Spleen (tissue), 11 donors: ENCODE measurements at regions not wholly inside any gene's neighbourhood (a gene's known extent, or its start where the extent isn't known, plus 50 kb on each side); places are given as distances from the start of the nearest gene placed in this dataset.
"Not testable (repeated sequence)": the region's sequence is repeated elsewhere in the genome, so short reads cannot be mapped to it uniquely, and the experiment has no call there.

ENCODE experiments used
- DNase-seq: peaks from one replicate; pipeline ENCODE4 v3.0.0-alpha.2; 2020
- H3K27ac ChIP-seq, 8 donors: fragments of 200-600 bp; sonication (generic) in 7 of 8; 1 replicate in 4 of 8; 2 replicates in 4 of 8; pipeline versions ENCODE4 v1.5.0 to v1.8.0; 2016 to 2021; ENCODE audit warnings: inconsistent platforms in 4 of 8, mild to moderate bottlenecking in 4 of 8, moderate library complexity in 1 of 8
- H3K27me3 ChIP-seq, 7 donors: fragments of 200-600 bp; sonication (generic) in 6 of 7; replicated peaks in 1 of 7; 1 replicate in 4 of 7; 2 replicates in 3 of 7; pipeline versions ENCODE4 v1.5.0 to v1.8.0; 2016 to 2021; ENCODE audit warnings: inconsistent platforms in 3 of 7, mild to moderate bottlenecking in 1 of 7
- H3K36me3 ChIP-seq, 6 donors: fragments of 200-600 bp; sonication (generic) in 5 of 6; 1 replicate in 4 of 6; 2 replicates in 2 of 6; pipeline versions ENCODE4 v1.5.0 to v1.8.0; 2016 to 2021; ENCODE audit warnings: inconsistent platforms in 2 of 6
- H3K4me1 ChIP-seq, 6 donors: fragments of 200-600 bp; sonication (generic) in 5 of 6; 1 replicate in 3 of 6; 2 replicates in 3 of 6; pipeline versions ENCODE4 v1.5.0 to v1.8.0; 2016 to 2021; ENCODE audit warnings: inconsistent platforms in 3 of 6
- H3K4me3 ChIP-seq, 8 donors: fragments of 200-600 bp; sonication (generic) in 7 of 8; 1 replicate in 4 of 8; 2 replicates in 4 of 8; pipeline versions ENCODE4 v1.5.0 to v1.8.0; 2016 to 2021; ENCODE audit warnings: inconsistent platforms in 4 of 8, mild to moderate bottlenecking in 4 of 8, moderate library complexity in 2 of 8
- H3K9me3 ChIP-seq, 8 donors: fragments of 200-600 bp; sonication (generic) in 7 of 8; 1 replicate in 4 of 8; 2 replicates in 4 of 8; pipeline versions ENCODE4 v1.5.0 to v1.8.0; 2016 to 2021; ENCODE audit warnings: inconsistent platforms in 4 of 8
- POLR2A ChIP-seq, 3 donors: fragments of 450-650 bp; IDR thresholded peaks; one replicate each; pipeline ENCODE4 v1.5.1; 2017; ENCODE audit warnings: antibody characterized with exemption in 3 of 3, mild to moderate bottlenecking in 1 of 3
- POLR2AphosphoS5 ChIP-seq, 3 donors: sonication (generic); formaldehyde crosslinking; IDR thresholded peaks; one replicate each; pipeline ENCODE4 v1.5.1; 2017; ENCODE audit warnings: antibody characterized with exemption in 3 of 3
- WGBS, 5 donors: extraction: QIAGEN DNeasy Blood & Tissue Kit in 3 of 5; methylation state at CpG; one replicate each; pipeline versions ENCODE4 v1.1.5 to v1.1.7; 2013 to 2018; 5-methylcytosine and 5-hydroxymethylcytosine counted together
- intact Hi-C: fragments of 100-400 bp; cut with DNase I; formaldehyde crosslinking; loops from one replicate; pipeline ENCODE4 v1.15.0; 2023; ENCODE audit warnings: low total_unique reads
- TF ChIP-seq, protein P1 (sequence below), 11 experiments: fragments of 200-600 bp in 7 of 11; fragments of 450-650 bp in 4 of 11; sonication (generic) in 4 of 11; IDR thresholded peaks in 8 of 11; conservative IDR thresholded peaks in 3 of 11; 1 replicate in 7 of 11; 2 replicates in 4 of 11; pipeline versions ENCODE4 v1.4.0 to v1.8.0; 2016 to 2021; ENCODE audit warnings: antibody characterized with exemption in 11 of 11, inconsistent platforms in 4 of 11, mild to moderate bottlenecking in 1 of 11
- donor health status: healthy with polysubstance abuse.
- donor health status: DM: no; HTN: no; CAD: no; lungs with moderate emphysema.
- donor health status: DM: no; HTN: no; CAD: no.
- donor health status: Bipolar disorder and iron deficiency.
- donor health status: healthy.
- donor health status: DM: no; HTN: no; CAD: no.
- donor health status: DM: yes; HTN: yes; CAD: no.

DNA sequence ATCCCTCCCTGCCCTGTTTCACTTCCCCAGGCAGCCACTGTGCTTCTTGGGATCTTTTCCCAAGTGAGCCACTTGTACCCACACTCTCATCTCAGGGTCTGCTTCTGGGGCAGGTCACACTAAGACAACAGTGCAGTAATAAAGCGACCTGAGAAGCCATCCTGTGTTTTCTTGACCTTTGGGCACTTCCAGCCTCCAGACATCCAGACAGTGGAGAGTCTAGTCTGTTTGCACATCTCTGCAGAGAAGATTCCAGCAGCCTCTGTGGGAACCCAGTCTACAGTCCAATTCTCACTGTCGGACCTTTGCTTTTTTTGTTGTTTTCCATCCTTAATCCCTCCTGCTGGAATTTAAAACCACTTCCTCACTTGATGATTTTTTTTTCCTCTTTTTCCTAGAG, 50.3 kb upstream of the ATP6AP2 start:
- intact Hi-C loops: no loop called here
- Histone ChIP-seq H3K36me3 (no peaks in the 10 kb centered on the region), H3K27me3 (peaks cover 0 to 48% (median 0%) of the 10 kb centered on the region in 7 donors), H3K9me3 (no peaks in the 10 kb centered on the region), H3K27ac (no peak overlapping the region), H3K4me3 (no peak overlapping the region), H3K4me1 (no peaks in the 10 kb centered on the region)
- WGBS, 5 donors: 78 to 95% (median 83%) methylated on average over 2 of the region's 2 CpGs
- no peak for DNase-seq
- TF ChIP-seq POLR2A (IDR thresholded peaks at IDR 0.05): no peak
- TF ChIP-seq, protein P1, sequence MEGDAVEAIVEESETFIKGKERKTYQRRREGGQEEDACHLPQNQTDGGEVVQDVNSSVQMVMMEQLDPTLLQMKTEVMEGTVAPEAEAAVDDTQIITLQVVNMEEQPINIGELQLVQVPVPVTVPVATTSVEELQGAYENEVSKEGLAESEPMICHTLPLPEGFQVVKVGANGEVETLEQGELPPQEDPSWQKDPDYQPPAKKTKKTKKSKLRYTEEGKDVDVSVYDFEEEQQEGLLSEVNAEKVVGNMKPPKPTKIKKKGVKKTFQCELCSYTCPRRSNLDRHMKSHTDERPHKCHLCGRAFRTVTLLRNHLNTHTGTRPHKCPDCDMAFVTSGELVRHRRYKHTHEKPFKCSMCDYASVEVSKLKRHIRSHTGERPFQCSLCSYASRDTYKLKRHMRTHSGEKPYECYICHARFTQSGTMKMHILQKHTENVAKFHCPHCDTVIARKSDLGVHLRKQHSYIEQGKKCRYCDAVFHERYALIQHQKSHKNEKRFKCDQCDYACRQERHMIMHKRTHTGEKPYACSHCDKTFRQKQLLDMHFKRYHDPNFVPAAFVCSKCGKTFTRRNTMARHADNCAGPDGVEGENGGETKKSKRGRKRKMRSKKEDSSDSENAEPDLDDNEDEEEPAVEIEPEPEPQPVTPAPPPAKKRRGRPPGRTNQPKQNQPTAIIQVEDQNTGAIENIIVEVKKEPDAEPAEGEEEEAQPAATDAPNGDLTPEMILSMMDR (IDR thresholded peaks at IDR 0.05 in 8 of 11, conservative IDR thresholded peaks at IDR 0.05 in 3 of 11): no peak

DNA sequence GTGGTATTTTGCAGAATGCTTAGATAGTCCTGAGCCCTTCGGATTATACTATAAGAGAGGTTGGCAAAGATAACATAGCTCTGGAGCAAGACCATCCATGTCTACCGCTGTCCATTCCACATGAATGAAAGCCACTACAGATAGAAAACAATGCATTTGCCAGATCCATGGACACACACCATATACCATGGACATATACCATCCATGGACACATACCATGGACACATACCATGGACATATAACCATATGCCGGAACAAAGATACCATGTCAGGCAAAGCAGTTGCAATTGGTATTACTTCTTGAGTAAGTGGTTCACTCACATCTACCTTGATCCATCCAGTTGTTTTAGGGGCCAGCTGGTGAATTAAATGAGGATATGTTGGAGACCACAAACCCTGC, 53.2 kb upstream of the ATP6AP2 start:
- TF ChIP-seq, protein P1 (IDR thresholded peaks at IDR 0.05 in 8 of 11, conservative IDR thresholded peaks at IDR 0.05 in 3 of 11): no peak
- TF ChIP-seq POLR2AphosphoS5 (IDR thresholded peaks at IDR 0.05) (no peak), POLR2A (IDR thresholded peaks at IDR 0.05) (no peak)
- intact Hi-C loops: no loop called here
- Histone ChIP-seq H3K27me3 (peaks cover 0 to 45% (median 0%) of the 10 kb centered on the region in 7 donors), H3K4me3 (no peak overlapping the region), H3K36me3 (no peaks in the 10 kb centered on the region), H3K27ac (no peak overlapping the region), H3K9me3 (no peaks in the 10 kb centered on the region), H3K4me1 (no peaks in the 10 kb centered on the region)
- DNase-seq: no peak
- WGBS, 5 donors: 93 to 97% (median 94%) methylated on average over 3 of the region's 3 CpGs

- no peaks in the 10 kb centered on the region for H3K36me3 ChIP-seq
- no peak overlapping the region for H3K4me3 ChIP-seq
- no peaks in the 10 kb centered on the region for H3K4me1 ChIP-seq
- H3K27ac ChIP-seq: no peak overlapping the region
- H3K9me3 ChIP-seq: no peaks in the 10 kb centered on the region
- H3K27me3 ChIP-seq: peaks cover 0 to 44% (median 0%) of the 10 kb centered on the region in 7 donors
- DNase-seq: no peak
- 84 to 95% (median 92%) methylated on average over 2 of the region's 2 CpGs for WGBS, 5 donors
- intact Hi-C loops: no loop called here
- TF ChIP-seq POLR2A (IDR thresholded peaks at IDR 0.05) (no peak), POLR2AphosphoS5 (IDR thresholded peaks at IDR 0.05) (no peak)
- TF ChIP-seq, protein P1 (IDR thresholded peaks at IDR 0.05 in 8 of 11, conservative IDR thresholded peaks at IDR 0.05 in 3 of 11): no peak
These were observed 54.4 kb upstream of the ATP6AP2 start for GRCh38 chrX:40526412-40526811.

DNA sequence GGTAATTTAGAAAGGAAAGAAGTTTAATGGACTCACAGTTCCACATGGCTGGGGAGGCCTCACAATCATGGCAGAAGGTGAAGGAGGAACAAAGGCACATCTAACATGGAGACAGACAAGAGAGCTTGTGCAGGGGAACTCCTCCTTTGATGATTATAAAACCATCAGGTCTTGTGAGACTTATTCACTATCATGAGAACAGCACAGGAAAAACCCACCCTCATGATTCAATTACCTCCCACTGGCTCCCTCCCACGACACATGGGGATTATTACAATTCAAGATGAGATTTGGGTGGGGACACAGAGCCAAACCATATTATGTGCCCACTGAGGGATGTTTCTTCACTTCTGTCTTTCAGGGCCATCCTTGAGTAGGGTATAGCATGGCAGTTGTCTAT, 54.9 kb upstream of the ATP6AP2 start:
- H3K4me3 ChIP-seq, intact Hi-C loops, H3K27ac ChIP-seq, H3K36me3 ChIP-seq, H3K4me1 ChIP-seq, H3K9me3 ChIP-seq, DNase-seq: not testable (repeated sequence)
- peaks cover 0 to 39% (median 0%) of the 10 kb centered on the region in 7 donors for H3K27me3 ChIP-seq
- WGBS, 5 donors: 39 to 85% (median 67%) methylated on average over 1 of the region's 1 CpG

GRCh38 chrX:40524423-40524822, 56.3 kb upstream of the ATP6AP2 start:
- Histone ChIP-seq H3K27me3 (peaks cover 0 to 26% (median 0%) of the 10 kb centered on the region in 7 donors), H3K4me3 (no peak overlapping the region), H3K4me1 (no peaks in the 10 kb centered on the region), H3K27ac (no peak overlapping the region), H3K9me3 (no peaks in the 10 kb centered on the region), H3K36me3 (no peaks in the 10 kb centered on the region)
- TF ChIP-seq, protein P1 (IDR thresholded peaks at IDR 0.05 in 8 of 11, conservative IDR thresholded peaks at IDR 0.05 in 3 of 11): no peak
- no peak for TF ChIP-seq POLR2AphosphoS5 (IDR thresholded peaks at IDR 0.05)
- TF ChIP-seq POLR2A (IDR thresholded peaks at IDR 0.05): no peak
- no peak for DNase-seq
- WGBS, 5 donors: 67 to 100% (median 89%) methylated on average over 1 of the region's 1 CpG
- intact Hi-C loops: no loop called here
